GM12874 (cell line): ENCODE measurements at regions not wholly inside any gene's neighbourhood (a gene's known extent, or its start where the extent isn't known, plus 50 kb on each side); places are given as distances from the start of the nearest gene placed in this dataset.

ENCODE experiments used
- TF ChIP-seq, protein P1 (sequence below): IDR thresholded peaks from 2 replicates; pipeline ENCODE4 v1.5.1; 2011; ENCODE audit warnings: low read depth, mild to moderate bottlenecking, control low read depth, low read length, moderate library complexity; ENCODE audit not compliant: insufficient read depth

DNA sequence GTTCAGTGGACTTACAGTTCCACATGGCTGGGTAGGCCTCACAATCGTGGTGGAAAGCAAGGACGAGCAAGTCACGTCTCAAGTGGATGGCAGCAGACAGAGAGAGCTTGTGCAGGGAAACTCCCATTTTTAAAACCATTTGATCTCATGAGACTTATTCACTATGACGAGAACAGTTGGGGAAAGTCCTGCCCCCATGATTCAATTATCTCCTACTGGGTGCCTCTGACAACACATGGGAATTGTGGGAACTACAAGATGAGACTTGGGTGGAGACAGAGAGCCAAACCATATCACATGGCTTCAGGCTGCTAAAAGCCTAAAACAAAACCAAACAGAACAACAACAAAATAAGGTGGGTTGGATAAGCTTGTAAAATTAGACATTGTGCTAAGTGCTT lies 194.4 kb upstream of the CPEB2 start:
- TF ChIP-seq, protein P1, sequence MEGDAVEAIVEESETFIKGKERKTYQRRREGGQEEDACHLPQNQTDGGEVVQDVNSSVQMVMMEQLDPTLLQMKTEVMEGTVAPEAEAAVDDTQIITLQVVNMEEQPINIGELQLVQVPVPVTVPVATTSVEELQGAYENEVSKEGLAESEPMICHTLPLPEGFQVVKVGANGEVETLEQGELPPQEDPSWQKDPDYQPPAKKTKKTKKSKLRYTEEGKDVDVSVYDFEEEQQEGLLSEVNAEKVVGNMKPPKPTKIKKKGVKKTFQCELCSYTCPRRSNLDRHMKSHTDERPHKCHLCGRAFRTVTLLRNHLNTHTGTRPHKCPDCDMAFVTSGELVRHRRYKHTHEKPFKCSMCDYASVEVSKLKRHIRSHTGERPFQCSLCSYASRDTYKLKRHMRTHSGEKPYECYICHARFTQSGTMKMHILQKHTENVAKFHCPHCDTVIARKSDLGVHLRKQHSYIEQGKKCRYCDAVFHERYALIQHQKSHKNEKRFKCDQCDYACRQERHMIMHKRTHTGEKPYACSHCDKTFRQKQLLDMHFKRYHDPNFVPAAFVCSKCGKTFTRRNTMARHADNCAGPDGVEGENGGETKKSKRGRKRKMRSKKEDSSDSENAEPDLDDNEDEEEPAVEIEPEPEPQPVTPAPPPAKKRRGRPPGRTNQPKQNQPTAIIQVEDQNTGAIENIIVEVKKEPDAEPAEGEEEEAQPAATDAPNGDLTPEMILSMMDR = no peak

DNA sequence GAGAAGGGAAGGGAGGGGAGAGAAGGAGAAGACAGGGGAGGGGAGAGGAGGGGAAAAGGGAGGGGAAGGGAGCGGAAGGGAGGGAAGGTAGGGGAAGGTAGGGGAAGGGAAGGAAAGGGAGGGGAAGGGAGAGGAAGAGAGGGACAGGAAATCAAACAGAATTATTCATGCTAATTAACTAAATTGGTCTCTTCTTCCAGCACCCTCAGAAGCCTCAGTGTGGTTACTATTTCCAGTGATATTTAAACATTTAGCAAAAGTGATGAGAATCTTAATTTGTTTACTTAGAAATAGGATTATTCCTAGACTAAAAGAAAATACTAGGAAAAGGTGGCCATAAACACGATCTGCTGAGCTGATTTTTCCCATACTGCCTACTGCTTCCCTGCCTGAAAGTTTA lies 193.1 kb upstream of the CPEB2 start:
- TF ChIP-seq, protein P1 = no peak

DNA sequence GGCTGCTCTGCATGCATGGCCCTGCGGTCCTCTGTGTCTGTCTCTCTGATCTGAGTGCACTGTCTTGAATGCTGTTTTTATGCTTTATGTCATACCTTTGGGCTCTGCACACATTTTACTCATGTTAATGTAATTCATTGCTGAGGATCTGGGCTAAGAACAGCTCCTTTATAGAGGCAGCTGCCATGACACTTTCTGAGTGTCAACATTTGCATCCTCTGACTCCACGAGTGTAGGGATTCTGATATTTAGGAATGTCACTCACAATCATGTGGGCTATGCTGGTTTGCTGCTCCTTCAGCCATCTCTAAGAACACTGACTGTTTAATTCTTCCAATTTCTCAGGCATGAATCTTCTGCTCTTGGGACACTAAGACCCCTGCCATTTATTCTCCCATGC lies 192.2 kb upstream of the CPEB2 start:
- TF ChIP-seq, protein P1 = no peak

DNA sequence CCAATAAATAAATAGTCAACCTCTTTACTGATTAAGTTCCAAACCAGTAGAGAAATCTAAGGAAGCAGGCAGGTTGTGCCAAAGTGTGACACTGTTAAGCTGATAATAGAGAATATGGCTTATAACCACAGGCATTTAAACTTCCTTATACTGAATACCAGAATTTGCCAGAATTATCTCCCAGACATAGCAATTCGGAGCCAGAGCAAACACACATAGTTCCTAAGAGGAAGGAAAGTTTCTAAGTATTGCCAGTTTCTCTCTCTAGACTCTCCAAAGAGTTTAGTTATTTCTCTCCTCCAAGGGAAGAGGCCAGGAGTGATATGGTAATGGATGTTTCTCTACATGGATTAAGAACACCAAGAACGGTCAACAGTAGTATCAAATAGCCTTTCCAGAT lies 191.7 kb upstream of the CPEB2 start:
- TF ChIP-seq, protein P1 = no peak

DNA sequence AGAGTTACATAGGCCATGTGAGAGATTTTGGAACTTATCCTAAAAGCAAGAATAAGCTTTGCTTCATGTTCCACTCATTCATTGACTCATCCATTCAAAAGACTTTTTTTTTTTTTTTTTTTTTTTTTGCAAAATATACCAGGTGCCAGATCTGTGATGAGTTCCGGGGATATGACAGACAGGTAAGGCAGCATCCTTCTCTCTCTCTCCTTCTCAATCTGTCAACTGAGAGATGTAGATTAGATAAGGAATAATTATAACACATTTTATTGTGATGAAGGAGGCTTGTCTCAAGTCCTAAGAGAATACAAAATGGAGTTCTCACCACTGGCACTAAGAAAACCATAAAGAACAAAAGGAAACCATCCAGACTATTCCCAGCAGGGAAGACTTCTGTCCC lies 190.2 kb upstream of the CPEB2 start:
- TF ChIP-seq, protein P1 = no peak

DNA sequence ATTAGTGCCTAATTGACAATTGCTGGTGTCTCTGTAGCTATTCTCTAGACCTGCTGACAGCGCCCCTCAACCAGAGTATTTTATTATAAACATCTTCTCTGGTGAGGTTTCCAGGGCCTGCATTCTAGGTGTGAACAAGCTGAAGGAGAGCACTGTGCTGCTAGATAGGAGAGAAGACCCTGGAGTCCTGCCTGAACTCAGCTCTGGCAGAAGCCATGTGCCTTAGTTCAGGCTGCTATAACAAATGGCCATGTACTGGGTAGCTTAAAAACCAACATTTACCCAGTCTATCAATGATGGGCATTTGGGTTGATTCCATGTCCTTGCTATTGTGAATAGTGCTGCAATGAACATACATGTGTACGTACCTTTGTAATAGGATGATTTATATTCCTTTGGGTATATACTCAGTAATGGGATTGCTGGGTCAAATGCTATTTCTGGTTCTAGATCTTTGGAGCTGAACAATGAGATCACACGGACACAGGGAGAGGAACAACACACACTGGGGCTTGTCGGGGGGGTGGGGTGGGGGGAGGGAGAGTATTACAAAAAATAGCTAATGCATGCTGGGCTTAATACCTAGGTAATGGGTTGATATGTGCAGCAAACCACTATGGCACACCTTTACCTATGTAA lies 185.5 kb upstream of the CPEB2 start:
- TF ChIP-seq, protein P1 = no peak

DNA sequence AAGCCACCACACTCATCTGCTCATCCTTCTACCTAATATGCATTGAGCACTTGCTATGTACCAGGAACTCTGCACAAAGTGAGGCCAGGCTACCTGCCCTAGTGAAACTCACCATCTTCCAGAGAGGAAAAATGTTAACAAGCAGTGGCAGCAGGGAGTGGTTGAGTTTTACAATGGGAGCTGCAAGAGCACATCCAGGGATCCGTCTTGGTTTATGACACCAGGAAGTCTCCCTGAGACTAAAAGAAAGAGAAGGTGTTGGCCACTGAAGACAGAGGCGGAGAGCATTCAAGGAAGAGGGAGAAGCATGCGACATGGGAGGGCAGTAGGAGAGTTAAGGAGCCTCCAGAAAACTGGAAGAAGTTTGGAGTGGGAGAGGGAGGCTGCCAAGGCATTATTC lies 178.1 kb upstream of the CPEB2 start:
- TF ChIP-seq, protein P1 = no peak

DNA sequence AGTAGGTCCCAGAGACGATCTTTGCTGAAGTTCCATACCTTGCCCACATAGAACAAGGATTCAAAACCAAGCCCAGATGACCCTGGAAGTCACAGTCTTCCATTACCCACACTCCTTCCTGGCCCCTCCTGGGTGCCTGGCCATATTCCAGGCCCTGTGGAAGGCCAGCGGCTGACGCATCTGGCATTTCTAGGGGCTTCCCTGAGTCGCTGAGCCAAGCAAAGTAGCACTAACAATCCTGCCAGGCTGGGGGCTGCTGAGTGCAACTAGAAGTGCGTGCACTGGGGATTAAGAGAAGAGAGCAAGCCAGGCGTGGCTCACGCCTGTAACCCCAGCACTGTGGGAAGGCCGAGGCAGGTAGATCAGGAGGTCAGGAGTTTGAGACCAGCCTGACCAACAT lies 175.2 kb upstream of the CPEB2 start:
- TF ChIP-seq, protein P1 = no peak
